ENCODE measurements at regions not wholly inside any gene's neighbourhood (a gene's known extent, or its start where the extent isn't known, plus 50 kb on each side); places are given as distances from the start of the nearest gene placed in this dataset.

DNA sequence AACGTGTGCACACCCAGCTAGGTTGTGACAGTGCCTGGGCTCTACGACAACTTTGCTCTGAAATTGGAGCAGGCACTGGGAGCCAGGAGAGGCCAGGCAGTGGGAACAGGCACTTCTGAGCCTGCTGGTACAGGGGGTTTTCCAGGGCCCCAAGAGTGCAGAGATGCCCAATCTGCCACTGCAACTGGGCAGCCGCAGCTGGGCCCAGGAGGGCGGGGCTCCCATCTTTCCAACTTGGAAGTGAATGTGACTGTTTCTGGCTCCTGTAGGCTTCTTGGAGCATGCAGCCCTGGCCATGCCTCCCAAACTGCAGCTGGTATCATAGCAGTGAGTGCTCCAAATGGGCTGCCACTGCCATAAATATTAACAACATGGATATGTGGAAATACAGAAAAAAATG lies 465.1 kb upstream of the PABPC4L start:
- RAD21 ChIA-PET (ENCODE audit: low non-redundant PET in 1 of 2, low total read pairs in 2 of 2, uncharacterized antibody in 2 of 2, unreplicated experiment in 2 of 2): no interaction called here
- Histone ChIP-seq H2AFZ (ENCODE audit: low read depth, low read length, poor library complexity, severe bottlenecking) (no peak overlapping the region), H3K9me2 (ENCODE audit: insufficient read depth) (no peaks in the 10 kb centered on the region), H3K4me2 (ENCODE audit: low read length) (no peak overlapping the region), H3K36me3 (ENCODE audit: control insufficient read depth in 1 of 2, insufficient read depth in 2 of 2, low read length in 2 of 2) (no peaks in the 10 kb centered on the region), H4K20me1 (ENCODE audit: insufficient read depth) (no peaks in the 10 kb centered on the region), H3K79me2 (ENCODE audit: insufficient read depth, low read length) (no peaks in the 10 kb centered on the region), H3K27ac (ENCODE audit: low read depth, low read length) (no peak overlapping the region), H3K27me3 (ENCODE audit: insufficient read depth, low read length) (no peaks in the 10 kb centered on the region), H3K9me3 (ENCODE audit: control insufficient read depth in 1 of 2, insufficient read depth in 1 of 2, low read depth in 1 of 2, low read length in 2 of 2) (no peaks in the 10 kb centered on the region), H3K4me3 (replicated peaks in 1 of 2; ENCODE audit: low read depth in 1 of 2, low read length in 2 of 2) (no peak overlapping the region), H3K4me1 (ENCODE audit: control insufficient read depth in 1 of 2, insufficient read depth in 2 of 2, low read length in 2 of 2) (peaks cover 0 to 7% of the 10 kb centered on the region in 2 experiments; a peak in 1 of 4 replicates), H3K9ac (ENCODE audit: low read length) (no peak overlapping the region)
- DNase-seq (ENCODE audit: low read depth, low spot score): no peak
- POLR2A ChIA-PET: no interaction called here
- intact Hi-C loops (cut with micrococcal nuclease): no loop called here
- TF ChIP-seq, protein P1, sequence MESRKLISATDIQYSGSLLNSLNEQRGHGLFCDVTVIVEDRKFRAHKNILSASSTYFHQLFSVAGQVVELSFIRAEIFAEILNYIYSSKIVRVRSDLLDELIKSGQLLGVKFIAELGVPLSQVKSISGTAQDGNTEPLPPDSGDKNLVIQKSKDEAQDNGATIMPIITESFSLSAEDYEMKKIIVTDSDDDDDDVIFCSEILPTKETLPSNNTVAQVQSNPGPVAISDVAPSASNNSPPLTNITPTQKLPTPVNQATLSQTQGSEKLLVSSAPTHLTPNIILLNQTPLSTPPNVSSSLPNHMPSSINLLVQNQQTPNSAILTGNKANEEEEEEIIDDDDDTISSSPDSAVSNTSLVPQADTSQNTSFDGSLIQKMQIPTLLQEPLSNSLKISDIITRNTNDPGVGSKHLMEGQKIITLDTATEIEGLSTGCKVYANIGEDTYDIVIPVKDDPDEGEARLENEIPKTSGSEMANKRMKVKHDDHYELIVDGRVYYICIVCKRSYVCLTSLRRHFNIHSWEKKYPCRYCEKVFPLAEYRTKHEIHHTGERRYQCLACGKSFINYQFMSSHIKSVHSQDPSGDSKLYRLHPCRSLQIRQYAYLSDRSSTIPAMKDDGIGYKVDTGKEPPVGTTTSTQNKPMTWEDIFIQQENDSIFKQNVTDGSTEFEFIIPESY (IDR thresholded peaks at IDR 0.05; ENCODE audit: extremely low read depth, insufficient replicate concordance, low read length): no peak
- TF ChIP-seq SP1 (IDR thresholded peaks at IDR 0.05; ENCODE audit: low read depth) (no peak), JUND (IDR thresholded peaks at IDR 0.05) (no peak)
- no peak for ATAC-seq
- BruUV-seq (replicated peaks): no TSS peak
- CTCF ChIA-PET: no interaction called here

DNA sequence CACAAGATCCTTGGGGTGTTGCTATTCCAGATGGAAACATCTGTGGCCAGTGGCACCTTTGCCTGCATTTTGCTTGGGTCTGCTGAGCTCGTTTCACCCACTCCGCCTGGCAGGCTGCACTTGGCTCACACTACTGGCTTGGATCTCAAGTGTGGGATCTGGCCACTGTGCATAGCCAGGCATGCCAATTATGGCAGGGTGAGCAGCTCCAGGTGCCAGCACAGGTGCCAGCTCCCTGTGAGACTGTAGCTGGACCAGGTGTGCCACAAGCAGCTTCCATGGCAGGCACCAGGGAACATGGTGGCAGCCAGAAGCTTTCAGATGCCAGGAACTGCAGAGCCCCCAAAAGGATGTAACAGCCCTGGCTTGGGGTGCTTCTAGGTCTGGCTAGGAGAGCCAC lies 463.8 kb upstream of the PABPC4L start:
- H3K4me2 ChIP-seq (ENCODE audit: low read length): no peak overlapping the region
- intact Hi-C loops (cut with micrococcal nuclease): no loop called here
- H3K27me3 ChIP-seq (ENCODE audit: insufficient read depth, low read length): no peaks in the 10 kb centered on the region
- DNase-seq (ENCODE audit: low read depth, low spot score) (no peak), ATAC-seq (no peak)
- H3K9me2 ChIP-seq (ENCODE audit: insufficient read depth): no peaks in the 10 kb centered on the region
- no peaks in the 10 kb centered on the region for H3K79me2 ChIP-seq (ENCODE audit: insufficient read depth, low read length)
- H3K4me1 ChIP-seq (ENCODE audit: control insufficient read depth in 1 of 2, insufficient read depth in 2 of 2, low read length in 2 of 2): peaks cover 0 to 7% of the 10 kb centered on the region in 2 experiments; a peak in 1 of 4 replicates
- RAD21 ChIA-PET (ENCODE audit: low non-redundant PET in 1 of 2, low total read pairs in 2 of 2, uncharacterized antibody in 2 of 2, unreplicated experiment in 2 of 2): no interaction called here
- POLR2A ChIA-PET: no interaction called here
- H4K20me1 ChIP-seq (ENCODE audit: insufficient read depth): no peaks in the 10 kb centered on the region
- no peak overlapping the region for H3K4me3 ChIP-seq (replicated peaks in 1 of 2; ENCODE audit: low read depth in 1 of 2, low read length in 2 of 2)
- no peak overlapping the region for H3K9ac ChIP-seq (ENCODE audit: low read length)
- no TSS peak for BruUV-seq (replicated peaks)
- no peaks in the 10 kb centered on the region for H3K36me3 ChIP-seq (ENCODE audit: control insufficient read depth in 1 of 2, insufficient read depth in 2 of 2, low read length in 2 of 2)
- TF ChIP-seq EZH2 (IDR thresholded peaks at IDR 0.05): no peak
- TF ChIP-seq MAX (IDR thresholded peaks at IDR 0.05): no peak
- TF ChIP-seq EZH2phosphoT487 (IDR thresholded peaks at IDR 0.05; ENCODE audit: borderline replicate concordance): no peak
- TF ChIP-seq TCF7L2 (IDR thresholded peaks at IDR 0.05; ENCODE audit: borderline replicate concordance, extremely low read depth, insufficient read depth, insufficient read length): no peak
- no peak for TF ChIP-seq ELF1 (IDR thresholded peaks at IDR 0.05; ENCODE audit: borderline replicate concordance, low read depth)
- no peak for TF ChIP-seq CBX3 (IDR thresholded peaks at IDR 0.05; ENCODE audit: low read depth)
- TF ChIP-seq, protein P2, sequence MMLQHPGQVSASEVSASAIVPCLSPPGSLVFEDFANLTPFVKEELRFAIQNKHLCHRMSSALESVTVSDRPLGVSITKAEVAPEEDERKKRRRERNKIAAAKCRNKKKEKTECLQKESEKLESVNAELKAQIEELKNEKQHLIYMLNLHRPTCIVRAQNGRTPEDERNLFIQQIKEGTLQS (IDR thresholded peaks at IDR 0.05): no peak
- TF ChIP-seq POLR2A (IDR thresholded peaks at IDR 0.05; ENCODE audit: borderline replicate concordance, extremely low read depth, insufficient read depth, insufficient read length): no peak
- TF ChIP-seq RAD21 (IDR thresholded peaks at IDR 0.05; ENCODE audit: low read depth): no peak
- no peak for TF ChIP-seq YY1 (IDR thresholded peaks at IDR 0.05; ENCODE audit: extremely low read depth, insufficient replicate concordance, low read depth, low read length)
- no peak for TF ChIP-seq JUND (IDR thresholded peaks at IDR 0.05)
- CTCF ChIA-PET: no interaction called here
- no peaks in the 10 kb centered on the region for H3K9me3 ChIP-seq (ENCODE audit: control insufficient read depth in 1 of 2, insufficient read depth in 1 of 2, low read depth in 1 of 2, low read length in 2 of 2)
- no peak overlapping the region for H2AFZ ChIP-seq (ENCODE audit: low read depth, low read length, poor library complexity, severe bottlenecking)
- no peak overlapping the region for H3K27ac ChIP-seq (ENCODE audit: low read depth, low read length)

Data from HCT116 (cell line).